CD4-positive, alpha-beta T cell (primary cell): ENCODE measurements at regions not wholly inside any gene's neighbourhood (a gene's known extent, or its start where the extent isn't known, plus 50 kb on each side); places are given as distances from the start of the nearest gene placed in this dataset.

ENCODE experiments used
- ATAC-seq: fragments of 200-7000 bp; cut with Tn5 transposase; one replicate; pipeline ENCODE4 v1.10.0; 2022; ENCODE audit warnings: mild to moderate bottlenecking; ENCODE audit not compliant: poor library complexity
- CTCF ChIA-PET: fragments of 350-600 bp; sonication (Branson Sonifier 250); formaldehyde crosslinking; loops from one replicate; lab custom pipeline; 2021; ENCODE audit warnings: antibody characterized with exemption, inconsistent platforms; lab: Charles Lee
- POLR2A ChIA-PET: fragments of 350-600 bp; sonication (Branson Sonifier 250); formaldehyde crosslinking; loops from one replicate; lab custom pipeline; 2021; ENCODE audit warnings: antibody characterized with exemption, inconsistent platforms; lab: Charles Lee
- DNase-seq, 14 experiments: peaks; one replicate each; pipeline ENCODE4 v3.0.0-alpha.2; 2013 to 2020; ENCODE audit warnings: mixed read lengths in 2 of 14
- H3K27ac ChIP-seq, 2 donors: one replicate each; pipeline versions ENCODE4 v1.5.1 to v1.7.0; 2013; ENCODE audit warnings: low read length in 2 of 2, low read depth in 1 of 2, mild to moderate bottlenecking in 1 of 2
- H3K27me3 ChIP-seq, 2 experiments: 1 replicate in 1 of 2; 2 replicates in 1 of 2; pipeline versions ENCODE4 v1.6.1 to v1.7.0; 2013; ENCODE audit warnings: low read length in 2 of 2, control low read depth in 1 of 2, mild to moderate bottlenecking in 1 of 2, moderate library complexity in 1 of 2; ENCODE audit not compliant: insufficient read depth in 2 of 2, control insufficient read depth in 1 of 2
- H3K36me3 ChIP-seq: one replicate; pipeline ENCODE4 v1.6.1; 2013; ENCODE audit warnings: low read length, control low read depth; ENCODE audit not compliant: insufficient read depth
- H3K4me1 ChIP-seq: one replicate; pipeline ENCODE4 v1.6.1; 2013; ENCODE audit warnings: low read length, control low read depth; ENCODE audit not compliant: insufficient read depth
- H3K4me3 ChIP-seq: one replicate; pipeline ENCODE4 v1.5.1; 2013; ENCODE audit warnings: mild to moderate bottlenecking, low read length, moderate library complexity
- H3K9me3 ChIP-seq, 2 experiments: 1 replicate in 1 of 2; 2 replicates in 1 of 2; pipeline versions ENCODE4 v1.6.1 to v1.7.0; 2013; ENCODE audit warnings: low read length in 2 of 2, mild to moderate bottlenecking in 2 of 2, control low read depth in 1 of 2, moderate library complexity in 1 of 2; ENCODE audit not compliant: control insufficient read depth in 1 of 2, insufficient read depth in 1 of 2
- H3K27ac Mint-ChIP-seq: one replicate; pipeline ENCODE4 v1.8.0; 2020; ENCODE audit warnings: mixed read lengths
- H3K27me3 Mint-ChIP-seq: one replicate; pipeline ENCODE4 v1.8.0; 2021; ENCODE audit warnings: mixed read lengths
- H3K36me3 Mint-ChIP-seq: one replicate; pipeline ENCODE4 v1.8.0; 2021; ENCODE audit warnings: low read depth, mixed read lengths
- H3K4me1 Mint-ChIP-seq: one replicate; pipeline ENCODE4 v1.8.0; 2021; ENCODE audit warnings: low read depth, mixed read lengths
- H3K4me3 Mint-ChIP-seq: one replicate; pipeline ENCODE4 v1.8.0; 2020; ENCODE audit warnings: mild to moderate bottlenecking, mixed read lengths
- H3K9me3 Mint-ChIP-seq: one replicate; pipeline ENCODE4 v1.8.0; 2020; ENCODE audit warnings: mixed read lengths
- CTCF ChIP-seq: fragments of 200-600 bp; IDR thresholded peaks from one replicate; pipeline ENCODE4 v1.8.0; 2022; ENCODE audit warnings: antibody characterized with exemption, mild to moderate bottlenecking
- intact Hi-C, 2 experiments: fragments of 100-400 bp; cut with DNase I in 1 of 2; cut with micrococcal nuclease in 1 of 2; formaldehyde crosslinking; loops; one replicate each; pipeline versions ENCODE4 v1.15.1 to v1.9.0; 2023 to 2025; cut with DNase I, micrococcal nuclease

GRCh38 chr1:181383695-181384094 is 99.6 kb upstream of the CACNA1E start:
- no peaks in the 10 kb centered on the region for H3K4me1 Mint-ChIP-seq
- ChIA-PET POLR2A (no interaction called here), CTCF (interaction anchor here (1.1 kb wide), 1 partner anchor 41 kb away, joined by 3 read pairs; no protein-coding TSS in a partner anchor)
- no peak overlapping the region for H3K4me3 ChIP-seq
- DNase-seq: peak in 1 of 14 experiments; percentile 12
- no peaks in the 10 kb centered on the region for H3K9me3 ChIP-seq
- TF ChIP-seq CTCF: no peak
- no peak overlapping the region for H3K27ac ChIP-seq
- no peak for ATAC-seq
- H3K4me1 ChIP-seq: no peaks in the 10 kb centered on the region
- no peaks in the 10 kb centered on the region for H3K36me3 ChIP-seq
- H3K27ac Mint-ChIP-seq: no peak overlapping the region
- intact Hi-C loops: no loop called here
- H3K4me3 Mint-ChIP-seq: no peak overlapping the region
- no peaks in the 10 kb centered on the region for H3K36me3 Mint-ChIP-seq
- no peaks in the 10 kb centered on the region for H3K27me3 Mint-ChIP-seq
- H3K27me3 ChIP-seq: no peaks in the 10 kb centered on the region
- H3K9me3 Mint-ChIP-seq: no peaks in the 10 kb centered on the region

- no peaks in the 10 kb centered on the region for H3K9me3 ChIP-seq
- no peaks in the 10 kb centered on the region for H3K36me3 Mint-ChIP-seq
- intact Hi-C loops: loop anchor here in 1 of 2 experiments (5.0 kb wide), 1 partner anchor 36 kb away; no protein-coding TSS in a partner anchor
Observed at GRCh38 chr1:181386340-181386739, 97.0 kb upstream of the CACNA1E start.

GRCh38 chr1:181386951-181387350 is 96.4 kb upstream of the CACNA1E start:
- DNase-seq: no peak
- no peak overlapping the region for H3K4me3 Mint-ChIP-seq
- no peak overlapping the region for H3K4me3 ChIP-seq
- peaks cover 14% of the 10 kb centered on the region for H3K4me1 ChIP-seq
- H3K9me3 Mint-ChIP-seq: no peaks in the 10 kb centered on the region
- intact Hi-C loops: loop anchor here in 1 of 2 experiments (5.0 kb wide), 1 partner anchor 35 kb away; no protein-coding TSS in a partner anchor
- no peak overlapping the region for H3K27ac Mint-ChIP-seq
- peaks cover 28% of the 10 kb centered on the region for H3K4me1 Mint-ChIP-seq
- H3K27ac ChIP-seq: no peak overlapping the region
- no peak for ATAC-seq
- ChIA-PET POLR2A (interaction anchor here (2.0 kb wide), 1 partner anchor 9 kb away, joined by 8 read pairs; no protein-coding TSS in a partner anchor), CTCF (no interaction called here)
- H3K9me3 ChIP-seq: no peaks in the 10 kb centered on the region
- H3K36me3 ChIP-seq: no peaks in the 10 kb centered on the region
- TF ChIP-seq CTCF: no peak
- no peaks in the 10 kb centered on the region for H3K36me3 Mint-ChIP-seq
- H3K27me3 ChIP-seq: no peaks in the 10 kb centered on the region
- no peaks in the 10 kb centered on the region for H3K27me3 Mint-ChIP-seq

More at GRCh38 chr1:181386340-181386739, 97.0 kb upstream of the CACNA1E start:
- ATAC-seq: no peak
- peaks cover 8% of the 10 kb centered on the region for H3K4me1 ChIP-seq
- Mint-ChIP-seq H3K4me3 (no peak overlapping the region), H3K4me1 (peaks cover 22% of the 10 kb centered on the region), H3K27ac (no peak overlapping the region), H3K27me3 (no peaks in the 10 kb centered on the region), H3K9me3 (no peaks in the 10 kb centered on the region)
- no peak for TF ChIP-seq CTCF
- CTCF ChIA-PET: interaction anchor here (0.8 kb wide), 1 partner anchor 10 kb away, joined by 3 read pairs; no protein-coding TSS in a partner anchor
- POLR2A ChIA-PET: interaction anchor here (1.7 to 2.0 kb wide), 2 partner anchors 10 to 12 kb away, joined by 6 to 8 read pairs; no protein-coding TSS in a partner anchor
- no peaks in the 10 kb centered on the region for H3K36me3 ChIP-seq
- no peak for DNase-seq
- H3K27ac ChIP-seq: no peak overlapping the region
- no peaks in the 10 kb centered on the region for H3K27me3 ChIP-seq
- no peak overlapping the region for H3K4me3 ChIP-seq
